SK-N-SH (cell line): ENCODE measurements at regions not wholly inside any gene's neighbourhood (a gene's known extent, or its start where the extent isn't known, plus 50 kb on each side); places are given as distances from the start of the nearest gene placed in this dataset.

ENCODE experiments used
- CTCF ChIP-seq: fragments of 200-600 bp; sonication (generic); IDR thresholded peaks from 2 replicates; pipeline ENCODE4 v1.6.1; 2017; ENCODE audit warnings: antibody characterized with exemption, mild to moderate bottlenecking, moderate library complexity
- EP300 ChIP-seq, 2 experiments: IDR thresholded peaks; 2 replicates each; pipeline versions ENCODE4 v1.4.0 to v1.6.1; 2012; ENCODE audit warnings: borderline replicate concordance in 1 of 2, low read depth in 1 of 2, low read length in 1 of 2
- RAD21 ChIP-seq: IDR thresholded peaks from 2 replicates; pipeline ENCODE4 v1.6.1; 2012; ENCODE audit warnings: mild to moderate bottlenecking, low read length
- SIN3A ChIP-seq: IDR thresholded peaks from 2 replicates; pipeline ENCODE4 v1.6.1; 2012; ENCODE audit warnings: low read depth, mild to moderate bottlenecking, low read length, moderate library complexity, borderline replicate concordance
- TCF12 ChIP-seq: IDR thresholded peaks from 2 replicates; pipeline ENCODE4 v1.4.0; 2012

GRCh38 chr11:27963370-27963769 is 144.6 kb downstream of the KIF18A start:
- no peak for TF ChIP-seq CTCF
- TF ChIP-seq SIN3A, result no peak
- no peak for TF ChIP-seq EP300 (IDR thresholded peaks at IDR 0.05; ENCODE audit: borderline replicate concordance in 1 of 2, low read depth in 1 of 2, low read length in 1 of 2)
- no peak for TF ChIP-seq TCF12
- no peak for TF ChIP-seq RAD21
